ENCODE measurements at regions not wholly inside any gene's neighbourhood (a gene's known extent, or its start where the extent isn't known, plus 50 kb on each side); places are given as distances from the start of the nearest gene placed in this dataset.

DNA sequence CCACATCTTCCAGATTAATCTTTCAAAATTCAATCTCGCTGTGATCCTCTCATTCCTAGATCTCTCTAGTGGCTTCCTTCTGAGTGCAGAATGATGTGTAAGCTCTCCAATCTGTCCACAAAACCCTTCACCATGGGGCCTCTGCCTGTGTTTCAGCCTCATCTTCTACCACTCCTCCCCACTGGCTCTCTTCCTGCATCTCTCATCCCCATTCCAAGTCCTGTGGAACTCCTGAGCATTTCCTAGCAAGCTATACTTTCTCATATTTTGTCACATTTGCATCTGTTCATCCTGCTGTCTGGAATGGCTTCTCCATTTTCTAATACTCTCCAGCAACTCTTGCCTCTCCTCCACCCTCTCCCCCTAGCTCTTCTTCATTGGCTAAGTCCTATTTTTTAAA is 242.0 kb upstream of the DAAM1 start:
- intact Hi-C loops (cut with DNase I): no loop called here
- H3K27ac ChIP-seq: no peak overlapping the region
- H3K36me3 ChIP-seq: no peaks in the 10 kb centered on the region
- WGBS, 3 donors: 95 to 98% (median 98%) methylated on average over 1 of the region's 1 CpG
- H3K9me3 ChIP-seq: no peaks in the 10 kb centered on the region
- no peak for DNase-seq
- no peaks in the 10 kb centered on the region for H3K27me3 ChIP-seq
- H3K4me3 ChIP-seq: no peak overlapping the region
- TF ChIP-seq CTCF (IDR thresholded peaks at IDR 0.05) (no peak), POLR2A (IDR thresholded peaks at IDR 0.05) (no peak), EP300 (IDR thresholded peaks at IDR 0.05) (no peak)
- no peaks in the 10 kb centered on the region for H3K4me1 ChIP-seq (ENCODE audit: insufficient read depth)

DNA sequence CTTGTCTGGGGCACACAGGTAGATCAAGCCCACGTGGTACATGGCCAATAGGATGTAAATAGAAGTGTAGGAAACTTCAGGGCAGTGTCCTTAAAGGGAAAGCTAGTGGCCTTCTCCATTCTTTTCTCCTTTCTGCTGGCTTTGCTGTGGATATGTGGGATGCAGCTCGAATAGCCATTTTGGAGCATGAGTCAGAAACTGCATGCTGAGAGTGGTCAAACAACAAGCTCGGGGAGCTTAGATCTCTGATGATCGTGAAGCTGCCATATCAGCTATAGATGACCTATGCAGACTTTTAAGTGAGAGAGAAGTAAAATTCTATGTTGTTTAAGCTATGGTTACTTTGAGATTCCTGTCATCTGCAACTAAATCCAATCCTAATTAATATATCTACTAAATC is 241.3 kb upstream of the DAAM1 start:
- intact Hi-C loops (cut with DNase I): no loop called here
- WGBS, 3 donors: 84 to 93% (median 89%) methylated on average over 4 of the region's 4 CpGs
- Histone ChIP-seq H3K36me3 (no peaks in the 10 kb centered on the region), H3K4me3 (no peak overlapping the region), H3K9me3 (no peaks in the 10 kb centered on the region), H3K27ac (no peak overlapping the region), H3K4me1 (ENCODE audit: insufficient read depth) (no peaks in the 10 kb centered on the region), H3K27me3 (no peaks in the 10 kb centered on the region)
- DNase-seq: no peak
- TF ChIP-seq EP300 (IDR thresholded peaks at IDR 0.05) (no peak), POLR2A (IDR thresholded peaks at IDR 0.05) (no peak), CTCF (IDR thresholded peaks at IDR 0.05) (no peak)

DNA sequence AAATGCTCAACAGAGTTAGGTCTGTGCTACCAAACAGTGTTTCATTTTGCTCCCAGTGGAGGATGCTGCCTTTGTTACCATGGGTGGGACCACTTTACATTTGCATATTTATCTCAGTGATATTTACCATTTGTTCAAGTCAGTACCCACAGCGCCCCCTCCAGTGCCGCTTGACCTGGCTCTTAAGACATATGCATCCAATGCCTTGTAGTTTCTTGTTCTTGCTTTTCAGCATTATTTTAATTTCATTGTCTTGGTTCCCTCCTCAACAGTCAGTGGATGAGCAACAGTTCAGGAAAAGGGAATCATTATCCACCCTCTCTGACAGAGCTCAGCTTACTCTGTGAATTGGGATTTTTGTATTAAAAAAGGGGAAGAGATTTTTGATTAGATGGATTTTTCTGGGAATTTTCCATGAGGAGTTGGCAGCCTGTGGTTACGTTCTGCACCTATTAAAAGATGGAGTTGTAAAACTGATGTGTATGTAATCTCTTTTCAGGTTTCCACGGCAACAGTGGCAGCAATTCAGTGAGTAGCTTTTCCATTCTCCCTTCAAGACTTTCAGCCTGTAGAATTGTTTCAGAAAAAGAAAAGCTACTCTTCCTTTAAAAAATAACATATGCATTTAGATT is 240.5 kb upstream of the DAAM1 start:
- no peaks in the 10 kb centered on the region for H3K9me3 ChIP-seq
- 68 to 91% (median 86%) methylated on average over 4 of the region's 4 CpGs for WGBS, 3 donors
- no peaks in the 10 kb centered on the region for H3K27me3 ChIP-seq
- DNase-seq: no peak
- intact Hi-C loops (cut with DNase I): no loop called here
- TF ChIP-seq POLR2A (IDR thresholded peaks at IDR 0.05): no peak
- TF ChIP-seq EP300 (IDR thresholded peaks at IDR 0.05): no peak
- TF ChIP-seq CTCF (IDR thresholded peaks at IDR 0.05): no peak
- H3K4me3 ChIP-seq: no peak overlapping the region
- no peak overlapping the region for H3K27ac ChIP-seq
- no peaks in the 10 kb centered on the region for H3K36me3 ChIP-seq
- no peaks in the 10 kb centered on the region for H3K4me1 ChIP-seq (ENCODE audit: insufficient read depth)

DNA sequence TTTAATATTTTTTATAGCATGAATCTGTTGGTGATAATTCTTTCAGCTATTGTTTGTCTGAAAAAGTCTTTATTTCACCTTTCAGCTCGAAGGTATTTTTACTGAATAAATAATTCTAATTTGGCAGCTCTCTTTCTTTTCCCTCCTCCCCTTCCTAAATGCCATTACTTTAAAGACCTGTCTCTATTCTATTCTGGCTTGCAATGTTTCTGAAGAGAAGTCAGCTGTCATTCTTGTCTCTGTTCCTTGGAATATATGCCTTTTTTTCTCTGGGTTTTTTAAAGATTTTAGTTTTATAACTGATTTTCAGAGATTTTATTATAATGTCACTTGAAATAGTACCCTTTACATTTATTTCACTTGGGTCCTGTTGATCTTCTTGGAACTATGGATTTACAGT is 237.9 kb upstream of the DAAM1 start:
- Histone ChIP-seq H3K36me3 (no peaks in the 10 kb centered on the region), H3K4me3 (no peak overlapping the region), H3K27ac (no peak overlapping the region), H3K9me3 (no peaks in the 10 kb centered on the region), H3K27me3 (no peaks in the 10 kb centered on the region), H3K4me1 (ENCODE audit: insufficient read depth) (no peaks in the 10 kb centered on the region)
- no peak for DNase-seq
- WGBS, 3 donors: 76 to 90% (median 79%) methylated on average over 1 of the region's 1 CpG
- intact Hi-C loops (cut with DNase I): no loop called here
- TF ChIP-seq POLR2A (IDR thresholded peaks at IDR 0.05): no peak
- no peak for TF ChIP-seq CTCF (IDR thresholded peaks at IDR 0.05)
